GM10266 (cell line): ENCODE measurements at regions not wholly inside any gene's neighbourhood (a gene's known extent, or its start where the extent isn't known, plus 50 kb on each side); places are given as distances from the start of the nearest gene placed in this dataset.

Source experiments
- DNase-seq: peaks from one replicate; pipeline ENCODE4 v3.0.0; 2012; ENCODE audit errors: extremely low spot score
- TF ChIP-seq, protein P1 (sequence below): IDR thresholded peaks from 2 replicates; pipeline ENCODE4 v1.5.1; 2012; ENCODE audit warnings: mild to moderate bottlenecking, low read depth; ENCODE audit not compliant: control insufficient read depth, insufficient read depth; ENCODE audit errors: missing control alignments

DNA sequence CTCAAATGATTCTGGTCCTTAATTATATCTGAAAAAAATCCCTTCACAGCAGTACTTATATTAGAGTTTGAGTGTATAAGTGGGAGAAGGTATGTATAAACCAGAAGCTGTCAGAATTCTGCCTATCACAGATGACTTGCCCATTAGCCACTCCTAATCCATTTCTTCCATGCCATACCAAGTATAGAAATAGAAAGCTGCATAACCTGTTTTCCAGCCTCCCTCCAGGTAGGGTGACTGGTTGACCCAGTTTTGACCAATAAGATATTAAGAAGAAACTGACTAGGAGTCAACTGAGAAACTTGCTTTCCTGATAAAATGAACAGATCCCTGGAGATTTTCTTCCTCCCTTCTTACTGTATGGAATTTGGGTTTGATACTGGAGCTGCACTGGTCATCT is 112.2 kb upstream of the GRIK2 start:
- DNase-seq: no peak
- TF ChIP-seq, protein P1, sequence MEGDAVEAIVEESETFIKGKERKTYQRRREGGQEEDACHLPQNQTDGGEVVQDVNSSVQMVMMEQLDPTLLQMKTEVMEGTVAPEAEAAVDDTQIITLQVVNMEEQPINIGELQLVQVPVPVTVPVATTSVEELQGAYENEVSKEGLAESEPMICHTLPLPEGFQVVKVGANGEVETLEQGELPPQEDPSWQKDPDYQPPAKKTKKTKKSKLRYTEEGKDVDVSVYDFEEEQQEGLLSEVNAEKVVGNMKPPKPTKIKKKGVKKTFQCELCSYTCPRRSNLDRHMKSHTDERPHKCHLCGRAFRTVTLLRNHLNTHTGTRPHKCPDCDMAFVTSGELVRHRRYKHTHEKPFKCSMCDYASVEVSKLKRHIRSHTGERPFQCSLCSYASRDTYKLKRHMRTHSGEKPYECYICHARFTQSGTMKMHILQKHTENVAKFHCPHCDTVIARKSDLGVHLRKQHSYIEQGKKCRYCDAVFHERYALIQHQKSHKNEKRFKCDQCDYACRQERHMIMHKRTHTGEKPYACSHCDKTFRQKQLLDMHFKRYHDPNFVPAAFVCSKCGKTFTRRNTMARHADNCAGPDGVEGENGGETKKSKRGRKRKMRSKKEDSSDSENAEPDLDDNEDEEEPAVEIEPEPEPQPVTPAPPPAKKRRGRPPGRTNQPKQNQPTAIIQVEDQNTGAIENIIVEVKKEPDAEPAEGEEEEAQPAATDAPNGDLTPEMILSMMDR: no peak

DNA sequence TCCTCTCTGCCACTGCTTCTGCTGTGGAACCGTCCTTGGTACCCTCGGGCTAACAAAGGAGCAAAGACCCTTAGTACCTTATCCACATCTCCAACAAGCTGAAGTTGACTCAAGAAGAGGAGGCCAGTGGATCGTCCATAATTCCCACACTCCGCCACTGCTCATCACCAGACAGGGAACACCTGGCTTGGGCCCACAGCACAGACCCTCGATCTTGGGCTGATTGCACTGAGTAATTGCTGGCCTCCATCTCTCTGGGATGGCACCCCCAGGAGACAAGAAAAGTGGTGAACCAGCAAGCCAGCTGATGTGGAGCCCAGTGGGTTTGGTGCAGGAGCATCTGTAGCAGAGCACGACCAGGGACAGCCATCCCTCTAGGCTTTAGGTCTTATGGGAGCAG is 109.4 kb upstream of the GRIK2 start:
- TF ChIP-seq, protein P1: no peak
- no peak for DNase-seq

DNA sequence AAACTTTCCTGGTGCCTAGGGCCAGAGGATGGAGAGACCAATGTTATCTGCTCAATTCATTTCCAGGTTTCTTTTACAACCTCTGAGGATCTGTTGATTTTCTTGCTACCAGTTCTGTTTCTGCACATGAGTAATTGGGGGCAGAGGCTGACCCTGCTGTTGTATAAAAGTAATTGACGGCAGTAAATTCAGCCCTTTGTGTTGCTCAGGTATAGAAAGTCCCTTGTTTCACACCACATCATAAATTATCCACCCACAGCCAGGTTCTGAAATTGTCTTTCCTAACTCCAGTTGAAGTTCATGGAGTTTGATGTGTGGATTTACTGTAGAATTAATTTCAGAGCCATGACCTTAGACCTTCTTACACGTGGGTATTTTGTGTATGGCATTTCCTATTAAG is 107.4 kb upstream of the GRIK2 start:
- DNase-seq: no peak

DNA sequence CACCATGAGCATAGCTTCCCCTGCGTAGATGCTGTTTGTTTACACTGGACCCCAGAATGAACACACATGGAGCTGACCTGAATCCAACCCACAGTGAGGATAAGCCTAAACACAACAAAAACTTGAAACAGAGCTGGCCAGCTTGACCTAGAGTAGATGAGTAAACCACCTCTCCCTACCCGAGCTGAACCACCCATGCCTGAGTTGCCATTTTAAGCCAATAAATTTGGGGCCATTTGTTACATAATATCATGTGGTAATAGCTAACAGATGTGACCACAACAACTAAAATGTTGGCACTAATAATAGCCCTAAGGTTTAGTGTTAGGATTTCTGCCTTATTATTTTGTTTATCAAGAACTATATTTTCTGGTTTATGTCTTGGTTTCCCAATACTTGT is 103.2 kb upstream of the GRIK2 start:
- TF ChIP-seq, protein P1: no peak
- no peak for DNase-seq

More for the DNA sequence above, 107.4 kb upstream of the GRIK2 start:
- TF ChIP-seq, protein P1: no peak

DNA sequence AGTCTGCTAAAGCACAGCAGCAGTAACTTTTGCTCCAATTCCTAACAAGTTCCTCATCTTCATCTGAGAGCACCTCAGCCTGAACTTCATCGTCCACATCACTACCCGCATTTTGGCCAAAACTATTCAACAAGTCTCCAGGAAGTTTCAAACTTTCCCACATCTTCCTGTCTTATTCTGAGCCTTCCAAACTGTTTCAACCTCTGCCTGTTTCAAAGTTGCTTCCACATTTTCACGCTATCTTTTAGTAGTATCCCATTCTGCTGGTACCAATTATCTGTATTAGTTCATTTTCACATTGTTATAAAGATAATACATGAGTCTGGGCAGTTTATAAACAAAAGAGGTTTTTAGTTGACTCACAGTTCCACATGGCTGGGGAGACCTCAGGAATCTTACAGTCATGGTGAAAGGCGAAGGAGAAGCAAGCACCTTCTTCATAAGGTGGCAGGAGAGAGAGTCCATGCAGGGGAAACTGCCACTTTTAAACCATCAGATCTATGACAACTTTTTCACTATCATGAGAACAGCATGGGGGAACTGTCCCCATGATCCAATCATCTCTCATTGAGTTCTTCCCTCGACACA is 99.4 kb upstream of the GRIK2 start:
- TF ChIP-seq, protein P1: no peak
- no peak for DNase-seq

DNA sequence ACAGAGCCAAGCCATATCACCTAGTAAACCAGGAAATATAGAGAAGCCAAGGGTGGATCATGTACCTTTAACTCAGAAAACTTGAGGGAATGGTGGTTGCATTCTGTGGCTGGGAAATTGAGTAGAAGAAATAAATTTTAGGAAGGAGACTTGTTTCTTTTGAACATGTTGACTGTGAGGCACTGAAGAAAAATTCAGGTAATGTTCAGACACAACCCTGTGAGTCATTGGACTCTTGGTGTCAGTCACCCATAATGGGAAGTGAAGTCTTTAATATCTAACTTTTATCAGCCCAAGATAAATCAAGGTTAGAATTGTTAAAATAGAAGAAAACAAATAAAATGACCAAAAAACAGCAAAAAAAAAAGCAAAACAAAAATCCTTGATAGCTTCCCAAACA is 98.8 kb upstream of the GRIK2 start:
- TF ChIP-seq, protein P1: no peak
- no peak for DNase-seq

DNA sequence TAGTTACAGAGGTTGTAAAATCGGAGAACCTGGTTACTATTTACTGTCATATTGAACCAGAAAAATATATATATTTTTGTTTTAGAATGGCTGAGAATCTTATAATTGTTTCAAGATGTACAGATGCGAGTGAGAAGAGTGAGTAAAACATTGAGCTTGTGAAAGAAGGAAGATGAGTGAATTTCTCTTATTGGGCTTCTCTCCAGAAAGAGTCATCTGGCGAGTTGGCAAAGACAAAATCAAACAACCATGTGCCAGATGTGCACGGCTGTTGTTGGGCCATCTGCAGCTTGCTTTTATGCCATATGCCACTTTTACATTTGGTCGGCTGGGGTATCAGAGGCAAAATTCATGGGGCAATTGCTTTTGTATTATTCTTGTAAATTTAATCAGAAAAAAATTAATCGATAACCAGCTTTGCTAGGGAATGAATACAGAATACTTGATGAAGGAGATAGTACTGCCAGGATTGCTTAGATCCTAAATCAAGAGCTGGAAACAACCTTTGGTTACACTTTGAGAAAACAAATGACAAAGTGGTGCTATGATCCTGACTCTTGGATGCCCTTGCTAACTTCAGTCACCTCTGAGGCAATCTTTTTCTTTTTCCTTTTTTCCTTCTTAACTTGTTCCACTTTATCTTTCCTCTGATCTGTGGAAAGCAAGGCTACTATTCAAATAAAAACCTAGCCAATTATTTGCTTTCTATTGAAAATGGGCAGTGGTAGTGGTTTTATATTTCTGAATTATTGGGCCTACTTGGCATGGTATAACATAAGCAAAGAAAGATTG is 97.1 kb upstream of the GRIK2 start:
- TF ChIP-seq, protein P1: no peak
- no peak for DNase-seq
